ENCODE measurements at regions not wholly inside any gene's neighbourhood (a gene's known extent, or its start where the extent isn't known, plus 50 kb on each side); places are given as distances from the start of the nearest gene placed in this dataset.

DNA sequence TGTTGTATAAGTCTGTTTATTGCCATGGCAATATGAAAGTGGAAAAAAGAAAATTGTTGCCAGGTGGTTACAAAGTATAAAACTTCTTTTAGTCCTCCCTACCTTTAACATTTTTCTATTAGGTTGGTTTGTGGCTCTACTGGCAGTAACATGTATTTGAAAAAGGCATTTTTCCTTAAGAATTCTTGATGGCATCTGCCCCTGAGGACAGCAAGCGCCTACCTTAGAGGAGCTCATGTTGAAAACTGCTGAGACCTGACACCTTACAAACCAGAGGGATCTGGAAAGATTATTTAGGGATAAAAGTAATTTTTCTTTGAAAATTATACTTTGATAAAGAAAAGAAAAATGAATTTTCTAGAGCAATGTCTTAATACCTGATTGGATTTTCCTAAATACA, 208.1 kb downstream of the CAVIN4 start:
- no peak overlapping the region for H3K27ac ChIP-seq (ENCODE audit: extremely low read length, insufficient read depth, low read length)
- H3K4me3 ChIP-seq (replicated peaks in 1 of 3; ENCODE audit: insufficient read depth in 1 of 3, low read depth in 2 of 3, low read length in 3 of 3) = no peak overlapping the region
- in situ Hi-C loops (cut with HindIII; ENCODE audit: extremely low pct_ligation_motif_present, low pct_unique_long_range_greater_than_20kb) = no loop called here
- WGBS (ENCODE audit: low lambda C conversion rate) = 0% methylated on average over 1 of the region's 1 CpG
- CTCF ChIA-PET (ENCODE audit: low intra/inter-chr PET ratio, low total read pairs) = no interaction called here
- no peak overlapping the region for H2AFZ ChIP-seq (ENCODE audit: low read length)
- DNase-seq (ENCODE audit: low spot score) = no peak
- no peak for FAIRE-seq
- H3K4me1 ChIP-seq (ENCODE audit: insufficient read depth, low read length) = no peaks in the 10 kb centered on the region
- no peak overlapping the region for H3K4me2 ChIP-seq (ENCODE audit: low read depth, low read length)
- POLR2A ChIA-PET = no interaction called here
- H3K36me3 ChIP-seq (replicated peaks in 1 of 2; ENCODE audit: control insufficient read depth in 1 of 2, insufficient read depth in 2 of 2, low read length in 2 of 2) = no peaks in the 10 kb centered on the region
- H3K27me3 ChIP-seq (ENCODE audit: control insufficient read depth in 1 of 2, insufficient read depth in 2 of 2, low read length in 2 of 2) = no peaks in the 10 kb centered on the region; a peak in 1 of 5 replicates
- no peak for ATAC-seq
- H3K9me3 ChIP-seq (ENCODE audit: low read length) = no peaks in the 10 kb centered on the region
- BruUV-seq (replicated peaks) = no TSS peak
- H3K9ac ChIP-seq (ENCODE audit: insufficient read depth, low read depth, low read length) = no peak overlapping the region
- intact Hi-C loops (cut with micrococcal nuclease; ENCODE audit: unreplicated experiment) = no loop called here
- H3K79me2 ChIP-seq (ENCODE audit: insufficient read depth, low read length) = no peaks in the 10 kb centered on the region
- TF ChIP-seq SCMH1 (CRISPR knock-in tag; IDR thresholded peaks at IDR 0.05; ENCODE audit: borderline replicate concordance) (no peak), CBX5 (CRISPR knock-in tag; IDR thresholded peaks at IDR 0.05; ENCODE audit: borderline replicate concordance) (no peak), ZNF234 (CRISPR knock-in tag; conservative IDR thresholded peaks at IDR 0.05) (no peak), HNF4G (IDR thresholded peaks at IDR 0.05; ENCODE audit: borderline replicate concordance, low read depth, low read length) (no peak), HNF4G (CRISPR knock-in tag; IDR thresholded peaks at IDR 0.05; ENCODE audit: borderline replicate concordance, low read depth) (no peak), ZNF850 (CRISPR knock-in tag; conservative IDR thresholded peaks at IDR 0.05) (no peak)
- TF ChIP-seq, protein P1, sequence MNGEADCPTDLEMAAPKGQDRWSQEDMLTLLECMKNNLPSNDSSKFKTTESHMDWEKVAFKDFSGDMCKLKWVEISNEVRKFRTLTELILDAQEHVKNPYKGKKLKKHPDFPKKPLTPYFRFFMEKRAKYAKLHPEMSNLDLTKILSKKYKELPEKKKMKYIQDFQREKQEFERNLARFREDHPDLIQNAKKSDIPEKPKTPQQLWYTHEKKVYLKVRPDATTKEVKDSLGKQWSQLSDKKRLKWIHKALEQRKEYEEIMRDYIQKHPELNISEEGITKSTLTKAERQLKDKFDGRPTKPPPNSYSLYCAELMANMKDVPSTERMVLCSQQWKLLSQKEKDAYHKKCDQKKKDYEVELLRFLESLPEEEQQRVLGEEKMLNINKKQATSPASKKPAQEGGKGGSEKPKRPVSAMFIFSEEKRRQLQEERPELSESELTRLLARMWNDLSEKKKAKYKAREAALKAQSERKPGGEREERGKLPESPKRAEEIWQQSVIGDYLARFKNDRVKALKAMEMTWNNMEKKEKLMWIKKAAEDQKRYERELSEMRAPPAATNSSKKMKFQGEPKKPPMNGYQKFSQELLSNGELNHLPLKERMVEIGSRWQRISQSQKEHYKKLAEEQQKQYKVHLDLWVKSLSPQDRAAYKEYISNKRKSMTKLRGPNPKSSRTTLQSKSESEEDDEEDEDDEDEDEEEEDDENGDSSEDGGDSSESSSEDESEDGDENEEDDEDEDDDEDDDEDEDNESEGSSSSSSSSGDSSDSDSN (CRISPR knock-in tag; IDR thresholded peaks at IDR 0.05) = no peak
- TF ChIP-seq, protein P2, sequence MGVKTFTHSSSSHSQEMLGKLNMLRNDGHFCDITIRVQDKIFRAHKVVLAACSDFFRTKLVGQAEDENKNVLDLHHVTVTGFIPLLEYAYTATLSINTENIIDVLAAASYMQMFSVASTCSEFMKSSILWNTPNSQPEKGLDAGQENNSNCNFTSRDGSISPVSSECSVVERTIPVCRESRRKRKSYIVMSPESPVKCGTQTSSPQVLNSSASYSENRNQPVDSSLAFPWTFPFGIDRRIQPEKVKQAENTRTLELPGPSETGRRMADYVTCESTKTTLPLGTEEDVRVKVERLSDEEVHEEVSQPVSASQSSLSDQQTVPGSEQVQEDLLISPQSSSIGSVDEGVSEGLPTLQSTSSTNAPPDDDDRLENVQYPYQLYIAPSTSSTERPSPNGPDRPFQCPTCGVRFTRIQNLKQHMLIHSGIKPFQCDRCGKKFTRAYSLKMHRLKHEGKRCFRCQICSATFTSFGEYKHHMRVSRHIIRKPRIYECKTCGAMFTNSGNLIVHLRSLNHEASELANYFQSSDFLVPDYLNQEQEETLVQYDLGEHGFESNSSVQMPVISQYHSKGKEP (CRISPR knock-in tag; IDR thresholded peaks at IDR 0.05) = no peak
- H4K20me1 ChIP-seq (ENCODE audit: insufficient read depth, low read length) = no peaks in the 10 kb centered on the region

Data from HepG2 (cell line).